ENCODE measurements at regions not wholly inside any gene's neighbourhood (a gene's known extent, or its start where the extent isn't known, plus 50 kb on each side); places are given as distances from the start of the nearest gene placed in this dataset.

- FAIRE-seq, result no peak
- intact Hi-C loops (cut with micrococcal nuclease), result no loop called here
- no peak for DNase-seq (ENCODE audit: extremely low read depth in 1 of 4, low spot score in 3 of 4)
- no TSS peak for BruUV-seq (replicated peaks)
- Histone ChIP-seq H3K4me2 (ENCODE audit: insufficient read depth, low read length) (no peak overlapping the region), H3K27ac (ENCODE audit: extremely low read depth, low read depth, low read length) (no peak overlapping the region), H3K79me2 (ENCODE audit: control insufficient read depth, insufficient read depth, low read length) (no peaks in the 10 kb centered on the region), H3K4me1 (replicated peaks in 1 of 2; ENCODE audit: control insufficient read depth in 2 of 2, insufficient read depth in 2 of 2, low read length in 2 of 2) (no peaks in the 10 kb centered on the region), H3K4me3 (no peak overlapping the region), H4K20me1 (replicated peaks; ENCODE audit: control insufficient read depth, insufficient read depth, low read length) (no peaks in the 10 kb centered on the region), H3K9me3 (replicated peaks; ENCODE audit: control insufficient read depth, insufficient read depth, low read depth, low read length) (no peaks in the 10 kb centered on the region), H2AFZ (ENCODE audit: low read depth, low read length) (no peak overlapping the region), H3K9ac (ENCODE audit: insufficient read depth in 1 of 2, low read depth in 2 of 2, low read length in 2 of 2) (no peak overlapping the region), H3K27me3 (ENCODE audit: control insufficient read depth in 2 of 2, insufficient read depth in 2 of 2, low read length in 2 of 2) (no peaks in the 10 kb centered on the region), H3K36me3 (ENCODE audit: control insufficient read depth, insufficient read depth, low read length) (no peaks in the 10 kb centered on the region), H3K9me1 (ENCODE audit: control insufficient read depth, insufficient read depth, low read length) (no peaks in the 10 kb centered on the region)
- WGBS (ENCODE audit: insufficient coverage, low coverage, missing lambda C conversion rate), result 3% methylated on average over 5 of the region's 6 CpGs
- CTCF ChIA-PET (ENCODE audit: low intra/inter-chr PET ratio), result no interaction called here
- ATAC-seq, result no peak
- in situ Hi-C loops (cut with MboI), result no loop called here
- POLR2A ChIA-PET, result no interaction called here
- TF ChIP-seq TFE3 (CRISPR knock-in tag; IDR thresholded peaks at IDR 0.05) (peak; percentile 50), KDM4B (IDR thresholded peaks at IDR 0.05; ENCODE audit: borderline replicate concordance in 2 of 2, low read depth in 1 of 2) (no peak), ZNF507 (tag; conservative IDR thresholded peaks at IDR 0.05) (no peak), TBP (optimal IDR thresholded peaks at IDR 0.05; ENCODE audit: low read depth, low read length) (no peak), U2AF1 (optimal IDR thresholded peaks at IDR 0.05; ENCODE audit: low read depth, low read length) (no peak)
Measured at GRCh38 chr2:219968685-219969345, 341.4 kb downstream of the SLC4A3 start.

All from K562 (cell line).